LNCAP (cell line): ENCODE measurements at regions not wholly inside any gene's neighbourhood (a gene's known extent, or its start where the extent isn't known, plus 50 kb on each side); places are given as distances from the start of the nearest gene placed in this dataset.

Source experiments
- CTCF ChIP-seq: fragments of 450-650 bp; IDR thresholded peaks from 2 replicates; pipeline ENCODE4 v1.5.1; 2017; ENCODE audit warnings: mild to moderate bottlenecking

- no peak for TF ChIP-seq CTCF
These were observed 364.2 kb downstream of the IRX2 start for GRCh38 chr5:2387250-2387633.

GRCh38 chr5:2385818-2386217 lies 365.7 kb downstream of the IRX2 start:
- TF ChIP-seq CTCF, result no peak

- no peak for TF ChIP-seq CTCF
These were observed 367.8 kb downstream of the IRX2 start for GRCh38 chr5:2383698-2384065.

GRCh38 chr5:2382776-2383697 lies 368.4 kb downstream of the IRX2 start:
- no peak for TF ChIP-seq CTCF

- TF ChIP-seq CTCF, result no peak
These were observed 369.6 kb downstream of the IRX2 start for GRCh38 chr5:2381861-2382260.

- TF ChIP-seq CTCF, result no peak
These were observed 370.4 kb downstream of the IRX2 start for GRCh38 chr5:2381070-2381469.

- TF ChIP-seq CTCF, result no peak
These were observed 372.5 kb downstream of the IRX2 start for GRCh38 chr5:2378976-2379375.
